WTC11 (cell line): ENCODE measurements at regions not wholly inside any gene's neighbourhood (a gene's known extent, or its start where the extent isn't known, plus 50 kb on each side); places are given as distances from the start of the nearest gene placed in this dataset.

Experiments used
- CTCF ChIP-seq: fragments of 200-600 bp; IDR thresholded peaks from 2 replicates; pipeline ENCODE4 v1.8.0; 2022; ENCODE audit warnings: antibody characterized with exemption
- IRF2 ChIP-seq: sonication (generic); formaldehyde crosslinking; IDR thresholded peaks from 2 replicates; pipeline ENCODE4 v1.8.0; 2022; ENCODE audit warnings: low read depth, missing genetic modification reagents, borderline replicate concordance
- MAX ChIP-seq: sonication (generic); formaldehyde crosslinking; IDR thresholded peaks from 2 replicates; pipeline ENCODE4 v1.8.0; 2022; ENCODE audit warnings: mild to moderate bottlenecking, missing genetic modification reagents
- NFYB ChIP-seq: sonication (generic); formaldehyde crosslinking; conservative IDR thresholded peaks from 2 replicates; pipeline ENCODE4 v1.8.0; 2022; ENCODE audit warnings: low read depth, missing genetic modification reagents
- NR1H2 ChIP-seq: sonication (generic); formaldehyde crosslinking; IDR thresholded peaks from 2 replicates; pipeline ENCODE4 v1.9.0; 2021; ENCODE audit warnings: mild to moderate bottlenecking, moderate library complexity, missing genetic modification reagents
- STAT6 ChIP-seq: sonication (generic); formaldehyde crosslinking; conservative IDR thresholded peaks from 2 replicates; pipeline ENCODE4 v1.8.1; 2023; ENCODE audit warnings: mild to moderate bottlenecking, low read depth, missing genetic modification reagents, moderate library complexity
- TEAD4 ChIP-seq: sonication (generic); formaldehyde crosslinking; IDR thresholded peaks from 2 replicates; pipeline ENCODE4 v1.8.0; 2022; ENCODE audit warnings: mild to moderate bottlenecking, missing genetic modification reagents
- USF2 ChIP-seq: sonication (generic); formaldehyde crosslinking; IDR thresholded peaks from 2 replicates; pipeline ENCODE4 v1.8.1; 2023; ENCODE audit warnings: mild to moderate bottlenecking, missing genetic modification reagents, moderate library complexity

DNA sequence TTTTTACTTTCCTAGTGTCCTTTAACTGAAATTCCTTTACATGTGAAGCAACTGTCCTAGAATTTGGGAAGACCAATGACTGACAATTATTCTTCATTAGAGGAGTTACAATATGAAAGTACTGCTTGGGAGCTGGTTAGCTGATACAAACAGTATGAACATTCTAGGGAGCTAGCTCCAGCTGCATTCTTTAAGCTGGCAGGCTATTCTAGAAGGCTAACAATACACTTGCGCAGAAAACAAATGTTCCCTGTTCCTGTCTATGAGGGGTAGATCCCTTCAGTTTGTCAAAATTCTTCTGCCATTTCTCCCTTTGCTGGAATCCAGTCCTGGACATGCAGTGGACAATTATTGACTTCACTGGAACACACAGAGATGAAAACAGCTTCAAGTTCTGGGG, 60.2 kb upstream of the NANOGP8 start:
- no peak for TF ChIP-seq CTCF
- no peak for TF ChIP-seq USF2 (CRISPR knock-in tag)
- TF ChIP-seq IRF2 (CRISPR knock-in tag): no peak
- TF ChIP-seq NFYB (CRISPR knock-in tag): no peak
- TF ChIP-seq MAX (CRISPR knock-in tag): no peak
- TF ChIP-seq TEAD4 (CRISPR knock-in tag): no peak
- no peak for TF ChIP-seq NR1H2 (CRISPR knock-in tag)
- TF ChIP-seq STAT6 (CRISPR knock-in tag): no peak
